Astrocyte (in vitro differentiated cells and primary cell): ENCODE measurements at regions not wholly inside any gene's neighbourhood (a gene's known extent, or its start where the extent isn't known, plus 50 kb on each side); places are given as distances from the start of the nearest gene placed in this dataset.

ENCODE experiments used
- DNase-seq: peaks from one replicate; pipeline ENCODE4 v3.0.0-alpha.2; 2010; ENCODE audit warnings: low read depth
- FAIRE-seq: peaks from 2 replicates; lab custom pipeline; 2011; peaks lifted over from hg19 to GRCh38; lab: Jason Lieb, UNC
- H2AFZ ChIP-seq: 2 replicates; pipeline ENCODE4 v1.6.0; 2012; ENCODE audit warnings: low read depth, low read length, inconsistent platforms
- H3K27ac ChIP-seq: 2 replicates; pipeline ENCODE4 v1.5.1; 2011; ENCODE audit warnings: low read depth, low read length, inconsistent platforms
- H3K27me3 ChIP-seq: 2 replicates; pipeline ENCODE4 v1.6.0; 2011; ENCODE audit warnings: low read length, inconsistent platforms; ENCODE audit not compliant: insufficient read depth
- H3K36me3 ChIP-seq: 2 replicates; pipeline ENCODE4 v1.5.1; 2011; ENCODE audit warnings: low read length, inconsistent platforms; ENCODE audit not compliant: insufficient read depth
- H3K4me1 ChIP-seq: 2 replicates; pipeline ENCODE4 v1.5.1; 2011; ENCODE audit warnings: low read length, inconsistent platforms; ENCODE audit not compliant: insufficient read depth
- H3K4me2 ChIP-seq: 2 replicates; pipeline ENCODE4 v1.6.0; 2012; ENCODE audit warnings: low read length, inconsistent platforms
- H3K4me3 ChIP-seq: 2 replicates; pipeline ENCODE4 v1.5.1; 2011; ENCODE audit warnings: low read depth, mild to moderate bottlenecking, low read length, inconsistent platforms; ENCODE audit not compliant: insufficient read depth
- H3K79me2 ChIP-seq: 2 replicates; pipeline ENCODE4 v1.6.0; 2012; ENCODE audit warnings: mild to moderate bottlenecking, low read length, inconsistent platforms; ENCODE audit not compliant: insufficient read depth
- H3K9ac ChIP-seq: 2 replicates; pipeline ENCODE4 v1.6.0; 2012; ENCODE audit warnings: mild to moderate bottlenecking, low read length, inconsistent platforms
- H3K9me3 ChIP-seq: 2 replicates; pipeline ENCODE4 v1.5.1; 2012; ENCODE audit warnings: low read depth, mild to moderate bottlenecking, low read length, inconsistent platforms; ENCODE audit not compliant: insufficient read depth
- H4K20me1 ChIP-seq: 2 replicates; pipeline ENCODE4 v1.6.0; 2012; ENCODE audit warnings: low read length, inconsistent platforms; ENCODE audit not compliant: insufficient read depth
- H3K27ac Mint-ChIP-seq: one replicate; pipeline ENCODE4 v1.8.0; 2021; ENCODE audit warnings: mild to moderate bottlenecking, mixed read lengths; ENCODE audit not compliant: unreplicated experiment
- H3K27me3 Mint-ChIP-seq: one replicate; pipeline ENCODE4 v1.8.0; 2021; ENCODE audit warnings: low read depth, mixed read lengths; ENCODE audit not compliant: unreplicated experiment
- H3K36me3 Mint-ChIP-seq: one replicate; pipeline ENCODE4 v1.8.0; 2021; ENCODE audit warnings: low read depth, mixed read lengths; ENCODE audit not compliant: unreplicated experiment
- H3K4me1 Mint-ChIP-seq: one replicate; pipeline ENCODE4 v1.8.0; 2021; ENCODE audit warnings: low read depth, mixed read lengths; ENCODE audit not compliant: unreplicated experiment
- H3K4me3 Mint-ChIP-seq: one replicate; pipeline ENCODE4 v1.8.0; 2021; ENCODE audit warnings: mild to moderate bottlenecking, moderate library complexity, mixed read lengths; ENCODE audit not compliant: unreplicated experiment
- H3K9me3 Mint-ChIP-seq: one replicate; pipeline ENCODE4 v1.8.0; 2021; ENCODE audit warnings: mild to moderate bottlenecking, mixed read lengths; ENCODE audit not compliant: unreplicated experiment
- CTCF ChIP-seq: IDR thresholded peaks from 2 replicates; pipeline ENCODE4 v1.5.1; 2011; ENCODE audit warnings: low read depth, mild to moderate bottlenecking, inconsistent platforms, low read length, moderate library complexity; ENCODE audit not compliant: insufficient read depth
- EZH2 ChIP-seq: IDR thresholded peaks from 2 replicates; pipeline ENCODE4 v1.6.1; 2012; ENCODE audit warnings: mild to moderate bottlenecking, low read length, inconsistent platforms; ENCODE audit not compliant: insufficient read depth

GRCh38 chr12:9387450-9387849 is 179.3 kb upstream of the PZP start:
- H3K9ac ChIP-seq, result no peak overlapping the region
- FAIRE-seq (no peak), DNase-seq (no peak)
- no peaks in the 10 kb centered on the region for H3K36me3 Mint-ChIP-seq
- no peaks in the 10 kb centered on the region for H3K36me3 ChIP-seq
- H3K27me3 ChIP-seq, result peaks cover 2% of the 10 kb centered on the region
- no peaks in the 10 kb centered on the region for H3K9me3 ChIP-seq
- peaks cover 5% of the 10 kb centered on the region for H3K27me3 Mint-ChIP-seq
- TF ChIP-seq EZH2, result no peak
- no peak for TF ChIP-seq CTCF
- H3K4me1 ChIP-seq, result no peaks in the 10 kb centered on the region
- no peak overlapping the region for H3K4me3 Mint-ChIP-seq
- H2AFZ ChIP-seq, result no peak overlapping the region
- H3K27ac ChIP-seq, result no peak overlapping the region
- no peak overlapping the region for H3K27ac Mint-ChIP-seq
- no peaks in the 10 kb centered on the region for H4K20me1 ChIP-seq
- H3K4me2 ChIP-seq, result no peak overlapping the region
- H3K9me3 Mint-ChIP-seq, result no peaks in the 10 kb centered on the region
- H3K4me3 ChIP-seq, result no peak overlapping the region
- no peaks in the 10 kb centered on the region for H3K4me1 Mint-ChIP-seq
- no peaks in the 10 kb centered on the region for H3K79me2 ChIP-seq

GRCh38 chr12:9383585-9383984 is 175.4 kb upstream of the PZP start:
- H3K4me1 Mint-ChIP-seq, result no peaks in the 10 kb centered on the region
- H3K9me3 ChIP-seq, result no peaks in the 10 kb centered on the region
- no peaks in the 10 kb centered on the region for H3K4me1 ChIP-seq
- no peak overlapping the region for H3K9ac ChIP-seq
- H3K9me3 Mint-ChIP-seq, result no peaks in the 10 kb centered on the region
- H4K20me1 ChIP-seq, result no peaks in the 10 kb centered on the region
- H3K79me2 ChIP-seq, result no peaks in the 10 kb centered on the region
- no peak overlapping the region for H3K4me3 Mint-ChIP-seq
- no peaks in the 10 kb centered on the region for H3K36me3 ChIP-seq
- no peak for DNase-seq
- no peak overlapping the region for H3K27ac Mint-ChIP-seq
- no peak overlapping the region for H3K4me2 ChIP-seq
- H3K4me3 ChIP-seq, result no peak overlapping the region
- H3K27me3 ChIP-seq, result no peaks in the 10 kb centered on the region
- TF ChIP-seq CTCF (no peak), EZH2 (no peak)
- peaks cover 2% of the 10 kb centered on the region for H3K27me3 Mint-ChIP-seq
- FAIRE-seq, result no peak
- H3K27ac ChIP-seq, result no peak overlapping the region
- H3K36me3 Mint-ChIP-seq, result no peaks in the 10 kb centered on the region
- H2AFZ ChIP-seq, result no peak overlapping the region

- H3K4me2 ChIP-seq, result no peak overlapping the region
- H3K36me3 Mint-ChIP-seq, result no peaks in the 10 kb centered on the region
- H3K9me3 Mint-ChIP-seq, result no peaks in the 10 kb centered on the region
- no peak overlapping the region for H3K4me3 Mint-ChIP-seq
- FAIRE-seq (no peak), DNase-seq (no peak)
- H3K4me3 ChIP-seq, result no peak overlapping the region
- no peaks in the 10 kb centered on the region for H3K4me1 ChIP-seq
- H3K9me3 ChIP-seq, result no peaks in the 10 kb centered on the region
- H3K79me2 ChIP-seq, result no peaks in the 10 kb centered on the region
- H3K4me1 Mint-ChIP-seq, result no peaks in the 10 kb centered on the region
- TF ChIP-seq EZH2 (no peak), CTCF (no peak)
- H3K27me3 ChIP-seq, result no peaks in the 10 kb centered on the region
- no peaks in the 10 kb centered on the region for H3K36me3 ChIP-seq
- H4K20me1 ChIP-seq, result no peaks in the 10 kb centered on the region
- H3K27ac Mint-ChIP-seq, result no peak overlapping the region
- no peak overlapping the region for H2AFZ ChIP-seq
- H3K9ac ChIP-seq, result no peak overlapping the region
- peaks cover 7% of the 10 kb centered on the region for H3K27me3 Mint-ChIP-seq
- H3K27ac ChIP-seq, result no peak overlapping the region
These were observed 173.4 kb upstream of the PZP start for GRCh38 chr12:9381619-9382018.
